ENCODE measurements at regions not wholly inside any gene's neighbourhood (a gene's known extent, or its start where the extent isn't known, plus 50 kb on each side); places are given as distances from the start of the nearest gene placed in this dataset.

- no peaks in the 10 kb centered on the region for H3K36me3 ChIP-seq (ENCODE audit: insufficient read depth)
- no peaks in the 10 kb centered on the region for H3K4me1 ChIP-seq (ENCODE audit: low read depth, poor library complexity, severe bottlenecking)
- no peak for TF ChIP-seq CTCF (conservative IDR thresholded peaks at IDR 0.05; ENCODE audit: low read depth, low read length)
- no peak overlapping the region for H3K4me2 ChIP-seq
- H3K27me3 ChIP-seq (ENCODE audit: insufficient read depth, low read depth), result no peaks in the 10 kb centered on the region; the same call in 1 of the 2 replicates
- H3K9ac ChIP-seq, result no peak overlapping the region
- H3K79me2 ChIP-seq (ENCODE audit: insufficient read depth, low read depth), result no peaks in the 10 kb centered on the region
- no peaks in the 10 kb centered on the region for H4K20me1 ChIP-seq (ENCODE audit: insufficient read depth)
- H2AFZ ChIP-seq (ENCODE audit: low read depth), result no peak overlapping the region
- no peak overlapping the region for H3K27ac ChIP-seq
- no peak overlapping the region for H3K4me3 ChIP-seq (IDR thresholded peaks at IDR 0.05; ENCODE audit: insufficient read depth, low read depth, low read length)
These were observed 349.1 kb downstream of the TCERG1L start for GRCh38 chr10:130962240-130963051.

GRCh38 chr10:130963052-130963393, 348.5 kb downstream of the TCERG1L start:
- Histone ChIP-seq H3K79me2 (ENCODE audit: insufficient read depth, low read depth) (no peaks in the 10 kb centered on the region), H3K27ac (no peak overlapping the region), H3K36me3 (ENCODE audit: insufficient read depth) (no peaks in the 10 kb centered on the region), H2AFZ (ENCODE audit: low read depth) (no peak overlapping the region), H3K27me3 (ENCODE audit: insufficient read depth, low read depth) (no peaks in the 10 kb centered on the region; the same call in 1 of the 2 replicates), H4K20me1 (ENCODE audit: insufficient read depth) (no peaks in the 10 kb centered on the region), H3K4me2 (no peak overlapping the region), H3K4me3 (IDR thresholded peaks at IDR 0.05; ENCODE audit: insufficient read depth, low read depth, low read length) (no peak overlapping the region), H3K4me1 (ENCODE audit: low read depth, poor library complexity, severe bottlenecking) (no peaks in the 10 kb centered on the region), H3K9ac (no peak overlapping the region)
- TF ChIP-seq CTCF (conservative IDR thresholded peaks at IDR 0.05; ENCODE audit: low read depth, low read length), result no peak

GRCh38 chr10:130963786-130964522, 347.6 kb downstream of the TCERG1L start:
- H2AFZ ChIP-seq (ENCODE audit: low read depth), result no peak overlapping the region
- H3K79me2 ChIP-seq (ENCODE audit: insufficient read depth, low read depth), result no peaks in the 10 kb centered on the region
- H3K27me3 ChIP-seq (ENCODE audit: insufficient read depth, low read depth), result no peaks in the 10 kb centered on the region; the same call in 1 of the 2 replicates
- no peak overlapping the region for H3K4me3 ChIP-seq (IDR thresholded peaks at IDR 0.05; ENCODE audit: insufficient read depth, low read depth, low read length)
- no peaks in the 10 kb centered on the region for H3K36me3 ChIP-seq (ENCODE audit: insufficient read depth)
- no peaks in the 10 kb centered on the region for H4K20me1 ChIP-seq (ENCODE audit: insufficient read depth)
- H3K4me2 ChIP-seq, result no peak overlapping the region
- H3K27ac ChIP-seq, result no peak overlapping the region
- no peaks in the 10 kb centered on the region for H3K4me1 ChIP-seq (ENCODE audit: low read depth, poor library complexity, severe bottlenecking)
- no peak overlapping the region for H3K9ac ChIP-seq
- no peak for TF ChIP-seq CTCF (conservative IDR thresholded peaks at IDR 0.05; ENCODE audit: low read depth, low read length)

- no peak for TF ChIP-seq CTCF (conservative IDR thresholded peaks at IDR 0.05; ENCODE audit: low read depth, low read length)
- Histone ChIP-seq H4K20me1 (ENCODE audit: insufficient read depth) (no peaks in the 10 kb centered on the region), H3K4me1 (ENCODE audit: low read depth, poor library complexity, severe bottlenecking) (no peaks in the 10 kb centered on the region), H3K79me2 (ENCODE audit: insufficient read depth, low read depth) (no peaks in the 10 kb centered on the region), H3K36me3 (ENCODE audit: insufficient read depth) (no peaks in the 10 kb centered on the region), H3K27me3 (ENCODE audit: insufficient read depth, low read depth) (no peaks in the 10 kb centered on the region; the same call in 1 of the 2 replicates), H2AFZ (ENCODE audit: low read depth) (no peak overlapping the region), H3K4me2 (no peak overlapping the region), H3K4me3 (IDR thresholded peaks at IDR 0.05; ENCODE audit: insufficient read depth, low read depth, low read length) (no peak overlapping the region), H3K9ac (no peak overlapping the region), H3K27ac (no peak overlapping the region)
These were observed 346.8 kb downstream of the TCERG1L start for GRCh38 chr10:130964771-130965170.

Data from KMS-11 (cell line).